ENCODE measurements at regions not wholly inside any gene's neighbourhood (a gene's known extent, or its start where the extent isn't known, plus 50 kb on each side); places are given as distances from the start of the nearest gene placed in this dataset.

GRCh38 chr18:45378308-45378707, 237.0 kb upstream of the SLC14A2 start (continued):
- TF ChIP-seq ZNF331 (CRISPR knock-in tag; IDR thresholded peaks at IDR 0.05; ENCODE audit: low read depth) = no peak
- no peak for TF ChIP-seq STAT1 (IDR thresholded peaks at IDR 0.05; ENCODE audit: unreplicated experiment)

- Mint-ChIP-seq H3K4me3 (no peak overlapping the region), H3K27me3 (ENCODE audit: insufficient read depth, low read depth, poor library complexity) (peaks cover 2% of the 10 kb centered on the region), H3K27ac (peak overlapping the region; percentile 41; the same call in 1 of the 2 replicates), H3K9me3 (no peaks in the 10 kb centered on the region), H3K36me3 (ENCODE audit: low read depth) (no peaks in the 10 kb centered on the region), H3K4me1 (no peaks in the 10 kb centered on the region)
- H3K27me3 ChIP-seq (ENCODE audit: insufficient read depth) = no peaks in the 10 kb centered on the region
- H2AFZ ChIP-seq = no peak overlapping the region
- ATAC-seq (no peak), DNase-seq (ENCODE audit: low spot score) (no peak)
- no peaks in the 10 kb centered on the region for H3K36me3 ChIP-seq (ENCODE audit: insufficient read depth)
- no peaks in the 10 kb centered on the region for H3K9me2 ChIP-seq (ENCODE audit: insufficient read depth)
- H3K27ac ChIP-seq (ENCODE audit: low read depth) = no peak overlapping the region
- no peaks in the 10 kb centered on the region for H3K4me1 ChIP-seq (ENCODE audit: insufficient read depth)
- TF ChIP-seq CREB1 (CRISPR knock-in tag; IDR thresholded peaks at IDR 0.05; ENCODE audit: low read depth) = no peak
- TF ChIP-seq ZNF462 (CRISPR knock-in tag; IDR thresholded peaks at IDR 0.05) = no peak
- TF ChIP-seq STAT1 (IDR thresholded peaks at IDR 0.05; ENCODE audit: unreplicated experiment) = no peak
- TF ChIP-seq ZNF331 (CRISPR knock-in tag; IDR thresholded peaks at IDR 0.05; ENCODE audit: low read depth) = no peak
- TF ChIP-seq EZH2 (IDR thresholded peaks at IDR 0.05; ENCODE audit: low read depth, unreplicated experiment) = no peak
- TF ChIP-seq NANOG (IDR thresholded peaks at IDR 0.05; ENCODE audit: borderline replicate concordance) = no peak
- no peak for TF ChIP-seq ZNF114 (CRISPR knock-in tag; IDR thresholded peaks at IDR 0.05)
- no peak for TF ChIP-seq ETS1 (IDR thresholded peaks at IDR 0.05)
- TF ChIP-seq JUNB (IDR thresholded peaks at IDR 0.05; ENCODE audit: unreplicated experiment) = no peak
- no peak for TF ChIP-seq CTCF (conservative IDR thresholded peaks at IDR 0.05; ENCODE audit: low read depth in 2 of 2)
- no peak for TF ChIP-seq POLR2AphosphoS5 (IDR thresholded peaks at IDR 0.05; ENCODE audit: low read depth)
- TF ChIP-seq REST (IDR thresholded peaks at IDR 0.05; ENCODE audit: unreplicated experiment) = no peak
- TF ChIP-seq EZH2phosphoT487 (IDR thresholded peaks at IDR 0.05; ENCODE audit: unreplicated experiment) = no peak
- no peaks in the 10 kb centered on the region for H3K79me2 ChIP-seq (replicated peaks; ENCODE audit: insufficient read depth)
- H4K20me1 ChIP-seq (replicated peaks; ENCODE audit: insufficient read depth) = no peaks in the 10 kb centered on the region
- H3F3A ChIP-seq (replicated peaks; ENCODE audit: low read depth) = no peaks in the 10 kb centered on the region
- H3K4me3 ChIP-seq = no peak overlapping the region
- H3K4me2 ChIP-seq = no peak overlapping the region
These were observed 236.3 kb upstream of the SLC14A2 start for GRCh38 chr18:45378933-45379332.
